Endothelial cell of umbilical vein (primary cell): ENCODE measurements at regions not wholly inside any gene's neighbourhood (a gene's known extent, or its start where the extent isn't known, plus 50 kb on each side); places are given as distances from the start of the nearest gene placed in this dataset.

Source experiments
- BruUV-seq: library from RNA; stranded (reverse); fragments of 400-500 nt; replicated peaks from 2 replicates; lab custom pipeline; 2021; lab: Mats Ljungman, UMichigan
- CTCF ChIA-PET: fragments of 300-600, 350-600 bp; sonication (Branson Sonifier 250); formaldehyde crosslinking; loops from one replicate; lab custom pipeline; 2021; ENCODE audit warnings: antibody characterized with exemption, inconsistent platforms; lab: Charles Lee
- POLR2A ChIA-PET: fragments of 300-600, 350-600 bp; sonication (Branson Sonifier 250); formaldehyde crosslinking; loops from one replicate; lab custom pipeline; 2021; ENCODE audit warnings: antibody characterized with exemption, inconsistent platforms; lab: Charles Lee
- DNase-seq: peaks from one replicate; pipeline ENCODE4 v3.0.0-alpha.2; 2011; ENCODE audit warnings: low read depth, low spot score
- FAIRE-seq: peaks from 2 replicates; lab custom pipeline; 2011; peaks lifted over from hg19 to GRCh38; lab: Jason Lieb, UNC
- H2AFZ ChIP-seq: 2 replicates; pipeline ENCODE4 v1.6.0; 2012; ENCODE audit warnings: low read depth, low read length, control low read depth, inconsistent platforms
- H3K27ac ChIP-seq: 2 replicates; pipeline ENCODE4 v1.5.1; 2011; ENCODE audit warnings: low read depth, mild to moderate bottlenecking, control low read depth, low read length, moderate library complexity; ENCODE audit not compliant: insufficient read depth
- H3K27me3 ChIP-seq, 2 experiments: 2 replicates each; pipeline versions ENCODE4 v1.6.0 to v1.6.1; 2011; ENCODE audit warnings: low read length in 2 of 2, mixed read lengths in 1 of 2; ENCODE audit not compliant: control insufficient read depth in 2 of 2, insufficient read depth in 2 of 2
- H3K36me3 ChIP-seq, 2 experiments: 2 replicates in 1 of 2; 3 replicates in 1 of 2; pipeline ENCODE4 v1.5.1; 2011; ENCODE audit warnings: low read length in 2 of 2, mild to moderate bottlenecking in 1 of 2, moderate library complexity in 1 of 2; ENCODE audit not compliant: control insufficient read depth in 2 of 2, insufficient read depth in 2 of 2; ENCODE audit errors: extremely low read depth in 1 of 2
- H3K4me1 ChIP-seq: 3 replicates; pipeline ENCODE4 v1.5.1; 2011; ENCODE audit warnings: mild to moderate bottlenecking, low read length; ENCODE audit not compliant: control insufficient read depth, insufficient read depth; ENCODE audit errors: extremely low read depth
- H3K4me2 ChIP-seq: 2 replicates; pipeline ENCODE4 v1.6.1; 2011; ENCODE audit warnings: low read length, control low read depth, mixed read lengths; ENCODE audit not compliant: insufficient read depth
- H3K4me3 ChIP-seq, 3 experiments: fragments of 200-600 bp in 1 of 3; sonication (generic), shearing (Covaris generic) in 1 of 3; replicated peaks in 1 of 3; 2 replicates each; pipeline ENCODE4 v1.5.1; 2011 to 2016; ENCODE audit warnings: control low read depth in 3 of 3, low read length in 3 of 3, mild to moderate bottlenecking in 2 of 3, inconsistent platforms in 1 of 3, low read depth in 1 of 3, moderate library complexity in 1 of 3; ENCODE audit not compliant: insufficient read depth in 1 of 3
- H3K79me2 ChIP-seq: 2 replicates; pipeline ENCODE4 v1.6.0; 2012; ENCODE audit warnings: low read length, inconsistent platforms; ENCODE audit not compliant: control insufficient read depth, insufficient read depth
- H3K9ac ChIP-seq: replicated peaks from 2 replicates; pipeline ENCODE3; 2011; ENCODE audit warnings: low read length, control low read depth; ENCODE audit not compliant: insufficient read depth; ENCODE audit errors: extremely low read depth
- H3K9me1 ChIP-seq: replicated peaks from 3 replicates; pipeline ENCODE4 v1.6.0; 2011; ENCODE audit warnings: mild to moderate bottlenecking, low read length; ENCODE audit not compliant: control insufficient read depth, insufficient read depth; ENCODE audit errors: extremely low read depth
- H3K9me3 ChIP-seq: replicated peaks from 2 replicates; pipeline ENCODE4 v1.5.1; 2012; ENCODE audit warnings: low read length, inconsistent platforms; ENCODE audit not compliant: control insufficient read depth, insufficient read depth
- H4K20me1 ChIP-seq: replicated peaks from 2 replicates; pipeline ENCODE3; 2011; ENCODE audit warnings: mild to moderate bottlenecking, low read length; ENCODE audit not compliant: control insufficient read depth, insufficient read depth; ENCODE audit errors: extremely low read depth
- FOS ChIP-seq: IDR thresholded peaks from 2 replicates; pipeline ENCODE4 v1.6.1; 2011; ENCODE audit warnings: mild to moderate bottlenecking, low read length, moderate library complexity, borderline replicate concordance; ENCODE audit not compliant: insufficient read depth
- GATA2 ChIP-seq: IDR thresholded peaks from 2 replicates; pipeline ENCODE4 v1.7.0; 2011; ENCODE audit warnings: low read depth, mild to moderate bottlenecking, moderate library complexity, mixed read lengths, low read length; ENCODE audit not compliant: insufficient read length, insufficient read depth
- JUN ChIP-seq: IDR thresholded peaks from 2 replicates; pipeline ENCODE4 v1.6.1; 2011; ENCODE audit warnings: borderline replicate concordance, low read depth; ENCODE audit not compliant: insufficient read length, insufficient read depth
- POLR2A ChIP-seq: IDR thresholded peaks from 2 replicates; pipeline ENCODE4 v1.6.1; 2012; ENCODE audit warnings: low read depth, mild to moderate bottlenecking, control low read depth, low read length
- POLR2AphosphoS5 ChIP-seq: IDR thresholded peaks from 2 replicates; pipeline ENCODE4 v1.6.1; 2012; ENCODE audit warnings: low read depth, mild to moderate bottlenecking, control low read depth, low read length, moderate library complexity; ENCODE audit not compliant: insufficient read depth
- dilution Hi-C: fragments of 300-500 bp; cut with MboI; formaldehyde crosslinking; loops from one replicate; pipeline ENCODE4 v1.15.0; 2019; ENCODE audit warnings: low sequenced_read_pairs; ENCODE audit not compliant: extremely low pct_ligation_motif_present
- intact Hi-C: fragments of 100-400 bp; cut with micrococcal nuclease; formaldehyde crosslinking; loops from one replicate; pipeline ENCODE4 v1.10.0; 2022
- TF ChIP-seq, protein P1 (sequence below), 2 donors: IDR thresholded peaks; 1 replicate in 1 of 2; 2 replicates in 1 of 2; pipeline ENCODE4 v1.5.1; 2011; ENCODE audit warnings: low read length in 2 of 2, mild to moderate bottlenecking in 2 of 2, moderate library complexity in 2 of 2, control low read depth in 1 of 2, inconsistent platforms in 1 of 2, low read depth in 1 of 2; ENCODE audit not compliant: insufficient read depth in 1 of 2; ENCODE audit errors: extremely low read depth in 1 of 2

- Histone ChIP-seq H4K20me1 (no peaks in the 10 kb centered on the region), H3K27me3 (no peaks in the 10 kb centered on the region), H2AFZ (no peak overlapping the region), H3K4me3 (no peak overlapping the region), H3K9me3 (no peaks in the 10 kb centered on the region), H3K4me2 (no peak overlapping the region), H3K4me1 (no peaks in the 10 kb centered on the region), H3K36me3 (no peaks in the 10 kb centered on the region), H3K9ac (no peak overlapping the region), H3K27ac (no peak overlapping the region), H3K79me2 (no peaks in the 10 kb centered on the region), H3K9me1 (no peaks in the 10 kb centered on the region)
- ChIA-PET POLR2A (no interaction called here), CTCF (no interaction called here)
- DNase-seq (no peak), FAIRE-seq (no peak)
- TF ChIP-seq, protein P1, sequence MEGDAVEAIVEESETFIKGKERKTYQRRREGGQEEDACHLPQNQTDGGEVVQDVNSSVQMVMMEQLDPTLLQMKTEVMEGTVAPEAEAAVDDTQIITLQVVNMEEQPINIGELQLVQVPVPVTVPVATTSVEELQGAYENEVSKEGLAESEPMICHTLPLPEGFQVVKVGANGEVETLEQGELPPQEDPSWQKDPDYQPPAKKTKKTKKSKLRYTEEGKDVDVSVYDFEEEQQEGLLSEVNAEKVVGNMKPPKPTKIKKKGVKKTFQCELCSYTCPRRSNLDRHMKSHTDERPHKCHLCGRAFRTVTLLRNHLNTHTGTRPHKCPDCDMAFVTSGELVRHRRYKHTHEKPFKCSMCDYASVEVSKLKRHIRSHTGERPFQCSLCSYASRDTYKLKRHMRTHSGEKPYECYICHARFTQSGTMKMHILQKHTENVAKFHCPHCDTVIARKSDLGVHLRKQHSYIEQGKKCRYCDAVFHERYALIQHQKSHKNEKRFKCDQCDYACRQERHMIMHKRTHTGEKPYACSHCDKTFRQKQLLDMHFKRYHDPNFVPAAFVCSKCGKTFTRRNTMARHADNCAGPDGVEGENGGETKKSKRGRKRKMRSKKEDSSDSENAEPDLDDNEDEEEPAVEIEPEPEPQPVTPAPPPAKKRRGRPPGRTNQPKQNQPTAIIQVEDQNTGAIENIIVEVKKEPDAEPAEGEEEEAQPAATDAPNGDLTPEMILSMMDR (IDR thresholded peaks at IDR 0.05; ENCODE audit: extremely low read depth in 1 of 2, insufficient read depth in 1 of 2, low read depth in 1 of 2, low read length in 2 of 2) = no peak
- TF ChIP-seq JUN = no peak
- no peak for TF ChIP-seq FOS
- TF ChIP-seq GATA2 = no peak
- no peak for TF ChIP-seq POLR2AphosphoS5
- TF ChIP-seq POLR2A = no peak
- dilution Hi-C loops = no loop called here
- BruUV-seq = no TSS peak
- intact Hi-C loops = no loop called here
Measured at GRCh38 chr18:51801514-51801913, 538.5 kb upstream of the DCC start.
